ENCODE measurements at regions not wholly inside any gene's neighbourhood (a gene's known extent, or its start where the extent isn't known, plus 50 kb on each side); places are given as distances from the start of the nearest gene placed in this dataset.

DNA sequence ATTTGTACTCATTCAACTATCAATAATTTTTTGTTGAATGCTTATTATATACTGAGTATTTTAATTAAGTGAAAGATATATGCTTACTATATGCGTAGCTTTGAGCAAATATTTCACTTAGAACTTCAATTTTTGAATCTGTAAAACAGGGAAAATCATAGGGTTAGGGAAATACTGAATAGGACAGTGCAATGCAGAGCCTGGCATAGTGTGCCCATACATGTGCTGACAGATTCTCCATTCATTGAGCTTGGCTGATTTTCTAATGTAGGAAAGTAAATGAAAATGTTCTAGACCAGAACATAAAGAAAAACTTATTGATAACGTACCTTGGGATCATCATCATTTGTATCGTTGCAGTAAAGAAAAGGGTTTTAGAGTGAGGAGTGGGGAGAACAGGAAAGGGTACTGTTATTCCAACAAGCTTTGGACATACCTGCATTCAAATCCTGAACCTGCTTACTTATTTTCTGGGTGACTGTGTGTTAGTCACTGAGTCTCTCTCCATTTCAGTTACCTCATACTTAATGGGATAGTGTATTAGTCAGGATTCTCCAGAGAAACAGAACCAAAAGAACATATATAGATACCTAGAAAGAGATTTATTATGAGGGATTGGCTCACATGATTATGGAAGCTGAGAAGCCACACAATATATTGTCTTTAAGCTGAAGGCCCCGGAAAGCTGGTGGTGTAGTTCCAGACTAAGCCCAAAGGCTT lies 436.4 kb downstream of the ADAMTS20 start:
- DNase-seq, result no peak

- no peak for DNase-seq
Observed at GRCh38 chr12:43114316-43114715, 437.7 kb downstream of the ADAMTS20 start.

DNA sequence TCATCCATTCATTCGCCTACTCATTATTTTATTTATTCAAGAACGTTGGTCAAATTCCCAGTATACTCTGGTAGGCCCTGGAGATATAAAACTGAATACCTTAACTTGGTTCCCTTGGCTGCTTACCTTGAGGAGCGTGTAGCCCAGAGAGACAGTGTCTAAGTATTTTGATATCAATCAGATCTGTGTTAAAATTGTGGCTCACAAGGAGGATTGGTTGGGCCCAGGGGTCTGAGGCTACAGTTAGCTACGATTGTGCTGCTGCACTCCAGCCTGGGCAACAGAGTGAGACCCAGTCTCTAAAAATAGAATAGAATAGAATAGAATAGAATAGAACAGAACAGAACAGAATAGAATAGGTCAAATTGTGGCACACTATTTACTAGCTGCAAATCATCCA lies 438.4 kb downstream of the ADAMTS20 start:
- no peak for DNase-seq

GRCh38 chr12:43113135-43113534 lies 438.9 kb downstream of the ADAMTS20 start:
- no peak for DNase-seq

DNA sequence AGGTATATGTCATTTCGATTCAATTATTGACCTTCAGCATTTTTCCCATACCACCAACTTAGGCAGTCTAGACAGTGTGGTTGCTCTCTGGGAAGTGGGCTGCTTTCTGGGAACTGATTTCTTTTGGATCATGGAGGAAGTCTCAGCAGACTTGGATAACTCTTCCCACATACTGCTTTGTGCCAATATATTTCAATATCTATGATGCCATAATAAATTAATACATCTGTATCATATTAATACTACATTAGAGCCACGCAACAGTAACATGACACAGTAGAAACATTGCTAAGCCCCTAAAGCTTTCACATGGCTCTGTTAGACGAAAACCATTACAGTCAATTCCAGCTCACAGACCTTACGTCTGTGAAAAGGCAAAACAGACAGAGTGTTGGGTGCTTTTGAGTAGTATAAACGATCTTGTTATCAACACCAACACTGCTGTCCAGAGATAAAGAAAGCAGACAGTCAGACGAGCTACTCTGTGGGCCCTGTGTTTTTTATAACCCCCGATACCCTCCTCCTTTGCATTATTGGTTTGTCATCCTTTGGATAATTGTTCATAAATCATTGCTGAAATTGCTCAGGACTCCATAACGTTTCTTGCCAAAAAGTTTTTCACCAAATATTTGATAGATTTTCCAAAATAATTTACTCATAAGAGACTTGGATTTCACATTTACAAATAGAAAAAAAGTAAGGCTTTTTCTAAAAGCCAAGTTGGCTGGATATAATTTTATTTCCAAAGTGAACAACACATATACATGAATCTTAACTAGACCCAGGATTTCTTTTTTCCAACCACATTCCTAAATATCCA lies 439.7 kb downstream of the ADAMTS20 start:
- no peak for DNase-seq

GRCh38 chr12:43111608-43112007 lies 440.4 kb downstream of the ADAMTS20 start:
- DNase-seq, result no peak

- DNase-seq, result no peak
Observed at GRCh38 chr12:43109631-43110345, 442.2 kb downstream of the ADAMTS20 start.

DNA sequence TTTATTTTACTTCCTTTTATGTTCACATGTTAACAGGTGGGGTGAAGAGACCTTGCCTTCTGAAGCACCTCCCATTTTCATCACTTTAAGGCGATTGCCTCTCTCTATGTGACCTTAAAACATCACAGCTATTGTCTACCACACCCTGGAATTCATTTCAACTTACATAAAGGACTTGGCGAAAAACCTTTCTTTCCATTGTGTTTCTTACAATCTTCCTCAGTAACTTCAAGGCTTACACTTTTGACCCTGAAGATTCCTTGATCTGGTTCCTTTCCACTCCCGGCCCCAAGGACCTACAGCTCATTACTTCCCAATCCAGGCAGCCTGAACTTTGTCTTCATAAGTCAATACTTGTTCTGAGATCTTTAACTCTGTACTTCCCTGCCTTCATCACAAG lies 443.3 kb downstream of the ADAMTS20 start:
- no peak for DNase-seq

DNA sequence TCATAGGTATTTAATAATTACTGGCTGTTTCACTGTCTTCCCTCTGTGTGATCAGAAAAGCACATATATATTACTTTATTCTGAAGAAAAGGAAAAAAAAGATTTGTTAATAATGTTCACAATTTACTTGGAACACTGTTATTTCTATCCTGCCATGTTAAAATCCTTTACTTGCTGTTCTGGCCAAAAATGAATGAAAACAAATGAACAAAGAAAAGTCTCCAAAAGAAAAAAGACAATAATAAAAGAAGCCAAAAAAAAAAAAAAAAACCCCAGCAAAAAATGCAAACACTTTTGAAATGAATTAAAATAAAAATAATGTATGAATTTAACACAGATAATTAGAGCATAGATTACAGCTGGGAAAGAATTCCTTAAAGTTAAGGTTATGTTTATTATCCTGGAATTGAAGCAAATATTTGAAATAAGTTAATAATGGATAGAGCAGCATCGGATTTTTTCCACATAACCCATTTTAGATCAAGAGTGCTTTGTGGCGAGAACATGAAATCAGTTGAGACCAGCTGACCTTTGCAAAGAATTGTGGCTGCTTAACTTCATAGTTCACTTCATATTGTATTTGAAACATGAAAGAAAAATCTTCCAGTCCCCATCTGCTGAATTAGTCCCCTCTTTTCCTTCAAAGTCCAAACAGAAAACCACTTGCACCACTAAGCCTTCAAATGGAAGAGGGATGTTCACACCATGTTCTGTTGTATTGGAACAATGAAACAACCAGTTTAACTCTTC lies 444.8 kb downstream of the ADAMTS20 start:
- DNase-seq, result no peak

GRCh38 chr12:43106355-43106754 lies 445.6 kb downstream of the ADAMTS20 start:
- no peak for DNase-seq

DNA sequence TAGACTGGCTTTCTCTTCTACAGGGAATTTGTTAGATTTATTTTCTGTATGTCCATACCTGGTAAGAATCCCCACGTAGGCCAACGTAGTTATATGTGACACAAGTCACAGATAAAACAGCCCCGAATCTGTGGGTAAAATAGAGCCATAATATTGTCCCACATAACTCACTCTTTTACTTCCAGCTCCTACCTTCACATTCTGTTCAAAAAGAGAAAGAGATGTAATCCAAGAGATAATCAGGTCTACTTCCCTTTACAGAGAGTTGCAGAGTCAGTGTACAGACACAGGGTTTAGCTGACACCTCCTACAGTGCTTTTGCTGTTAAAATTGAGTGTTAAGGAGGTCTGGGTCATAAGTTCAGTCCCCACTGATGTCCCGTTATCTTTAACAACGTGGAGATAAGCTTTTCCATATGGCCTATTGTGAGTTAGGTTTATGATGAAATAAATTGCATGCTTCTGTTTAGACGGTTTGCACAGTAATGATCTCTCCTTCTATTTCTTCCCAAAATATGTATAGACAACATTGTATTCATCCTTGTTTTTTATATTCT lies 446.5 kb downstream of the ADAMTS20 start:
- no peak for DNase-seq

DNA sequence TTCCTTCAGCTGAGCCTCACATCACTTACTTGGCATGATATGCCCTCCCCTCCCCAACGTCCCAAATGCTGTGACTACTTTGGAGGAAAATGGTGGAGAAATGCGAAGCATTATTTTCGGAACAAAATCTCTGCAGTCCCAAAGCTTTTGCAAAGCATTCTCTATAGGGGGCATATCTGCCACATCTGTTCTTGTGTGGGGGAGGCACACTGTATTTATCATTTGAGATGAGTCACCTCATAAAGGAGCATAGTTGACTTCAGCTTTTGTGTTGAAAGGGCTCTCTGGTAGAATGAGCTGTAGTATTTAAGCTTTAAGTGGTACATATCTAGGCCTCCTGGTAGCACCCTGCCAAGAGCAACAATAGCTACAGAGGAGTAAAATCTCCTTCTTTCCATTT lies 447.5 kb downstream of the ADAMTS20 start:
- no peak for DNase-seq

- DNase-seq, result no peak
Observed at GRCh38 chr12:43103866-43104265, 448.1 kb downstream of the ADAMTS20 start.

GRCh38 chr12:43102546-43103264 lies 449.3 kb downstream of the ADAMTS20 start:
- DNase-seq, result no peak

- no peak for DNase-seq
Observed at GRCh38 chr12:43100231-43100630, 451.8 kb downstream of the ADAMTS20 start.

- peak; percentile 41 for DNase-seq
Observed at GRCh38 chr12:43099691-43100163, 452.3 kb downstream of the ADAMTS20 start.

- no peak for DNase-seq
Observed at GRCh38 chr12:43098766-43099550, 453.0 kb downstream of the ADAMTS20 start.

DNA sequence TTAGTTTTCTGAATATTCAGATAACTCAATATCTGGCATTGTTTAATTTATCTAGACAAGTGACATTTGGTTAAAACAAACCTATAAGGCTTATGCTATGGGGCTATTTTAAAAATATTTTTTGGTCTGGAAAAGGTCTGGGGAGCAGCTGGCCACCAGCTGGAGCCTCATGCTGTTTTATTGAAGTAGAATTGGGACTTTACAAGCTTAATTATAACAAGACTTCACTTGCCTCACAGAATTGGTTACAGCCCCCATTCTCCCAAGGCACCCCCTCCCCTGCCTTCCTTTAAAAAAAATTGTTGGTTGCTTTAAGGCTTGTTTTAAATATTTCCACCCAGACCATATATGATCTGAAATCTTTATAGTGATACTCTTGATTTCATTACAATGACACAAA lies 453.9 kb downstream of the ADAMTS20 start:
- DNase-seq, result peak; percentile 90

GRCh38 chr12:43097471-43097870 lies 454.5 kb downstream of the ADAMTS20 start:
- peak; percentile 54 for DNase-seq

GRCh38 chr12:43095669-43096280 lies 456.2 kb downstream of the ADAMTS20 start:
- no peak for DNase-seq
